Caco-2 (cell line): ENCODE measurements at regions not wholly inside any gene's neighbourhood (a gene's known extent, or its start where the extent isn't known, plus 50 kb on each side); places are given as distances from the start of the nearest gene placed in this dataset.

Experiments
- BruUV-seq: library from RNA; stranded (reverse); fragments of 400-500 nt; replicated peaks from 2 replicates; lab custom pipeline; 2021; lab: Mats Ljungman, UMichigan
- CTCF ChIA-PET: fragments of 300-600 bp; sonication (Branson Sonifier 250); formaldehyde crosslinking; loops from one replicate; lab custom pipeline; 2022; ENCODE audit warnings: antibody characterized with exemption; lab: Charles Lee
- POLR2A ChIA-PET: fragments of 300-600 bp; sonication (Branson Sonifier 250); formaldehyde crosslinking; loops from one replicate; lab custom pipeline; 2022; ENCODE audit warnings: antibody characterized with exemption; lab: Charles Lee
- DNase-seq, 2 experiments: peaks; one replicate each; pipeline versions ENCODE4 v3.0.0 to v3.0.0-alpha.2; 2020 to 2022
- H3K27me3 ChIP-seq: replicated peaks from 2 replicates; pipeline ENCODE4 v1.6.0; 2011; ENCODE audit warnings: low read length; ENCODE audit not compliant: control insufficient read depth, insufficient read depth
- H3K36me3 ChIP-seq: 2 replicates; pipeline ENCODE4 v1.5.1; 2011; ENCODE audit warnings: low read length; ENCODE audit not compliant: control insufficient read depth, insufficient read depth
- H3K4me1 ChIP-seq: fragments of 250-450 bp; sonication (Bioruptor Pico); 2 replicates; pipeline ENCODE4 v1.5.1; 2020; ENCODE audit warnings: mild to moderate bottlenecking
- H3K4me3 ChIP-seq: 2 replicates; pipeline ENCODE4 v1.5.1; 2011; ENCODE audit warnings: low read depth, mild to moderate bottlenecking, control low read depth, low read length
- H3K9me3 ChIP-seq: fragments of 250-450 bp; sonication (Bioruptor Pico); 2 replicates; pipeline ENCODE4 v1.5.1; 2020; ENCODE audit warnings: mild to moderate bottlenecking, moderate library complexity
- H3K27ac Mint-ChIP-seq: one replicate; pipeline ENCODE4 v1.8.0; 2022; ENCODE audit warnings: mixed read lengths; ENCODE audit not compliant: unreplicated experiment
- H3K27me3 Mint-ChIP-seq: one replicate; pipeline ENCODE4 v1.8.0; 2022; ENCODE audit warnings: mixed read lengths; ENCODE audit not compliant: insufficient read depth, unreplicated experiment
- H3K36me3 Mint-ChIP-seq: one replicate; pipeline ENCODE4 v1.8.0; 2022; ENCODE audit warnings: mild to moderate bottlenecking, mixed read lengths; ENCODE audit not compliant: insufficient read depth, unreplicated experiment
- H3K4me1 Mint-ChIP-seq: one replicate; pipeline ENCODE4 v1.8.0; 2022; ENCODE audit warnings: low read depth, mixed read lengths; ENCODE audit not compliant: unreplicated experiment
- H3K4me3 Mint-ChIP-seq: one replicate; pipeline ENCODE4 v1.8.0; 2022; ENCODE audit warnings: mild to moderate bottlenecking, moderate library complexity, mixed read lengths; ENCODE audit not compliant: unreplicated experiment
- H3K9me3 Mint-ChIP-seq: one replicate; pipeline ENCODE4 v1.8.0; 2022; ENCODE audit warnings: mixed read lengths; ENCODE audit not compliant: unreplicated experiment
- intact Hi-C: fragments of 100-400 bp; cut with micrococcal nuclease; formaldehyde crosslinking; loops from one replicate; pipeline ENCODE4 v1.10.0; 2022; ENCODE audit not compliant: unreplicated experiment
- TF ChIP-seq, protein P1 (sequence below), 2 experiments: fragments of 200-600 bp in 1 of 2; IDR thresholded peaks; 1 replicate in 1 of 2; 2 replicates in 1 of 2; pipeline versions ENCODE4 v1.5.1 to v1.8.0; 2011 to 2022; ENCODE audit warnings: antibody characterized with exemption in 1 of 2, control low read depth in 1 of 2, inconsistent platforms in 1 of 2, low read depth in 1 of 2, low read length in 1 of 2, mild to moderate bottlenecking in 1 of 2, moderate library complexity in 1 of 2; ENCODE audit not compliant: insufficient read depth in 1 of 2, severe bottlenecking in 1 of 2, unreplicated experiment in 1 of 2

DNA sequence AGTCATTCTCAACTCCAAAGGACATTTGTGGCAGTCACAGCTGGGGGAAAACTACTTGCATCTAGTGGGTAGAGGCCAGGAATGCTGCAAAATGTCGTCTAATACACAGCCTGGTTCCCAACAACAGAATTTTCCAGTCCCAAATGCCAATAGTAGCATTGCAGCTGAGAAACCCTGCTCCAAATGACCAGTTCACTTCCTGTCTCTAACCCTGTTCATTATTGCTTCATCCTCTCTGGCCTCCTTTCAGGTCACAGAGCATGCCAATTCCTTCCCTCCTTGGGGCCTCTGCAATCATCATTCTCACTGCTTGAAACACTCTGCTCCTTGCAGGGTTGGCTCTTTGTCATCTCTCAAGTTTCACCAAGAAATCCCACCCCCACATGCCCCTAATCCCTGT lies 139.1 kb downstream of the IRS1 start:
- Mint-ChIP-seq H3K36me3 (no peaks in the 10 kb centered on the region), H3K27me3 (no peaks in the 10 kb centered on the region), H3K9me3 (no peaks in the 10 kb centered on the region), H3K4me3 (no peak overlapping the region), H3K4me1 (peaks cover 7% of the 10 kb centered on the region), H3K27ac (no peak overlapping the region)
- POLR2A ChIA-PET = no interaction called here
- H3K4me1 ChIP-seq = no peaks in the 10 kb centered on the region
- no peak for DNase-seq
- no peak overlapping the region for H3K4me3 ChIP-seq
- intact Hi-C loops = no loop called here
- no peaks in the 10 kb centered on the region for H3K9me3 ChIP-seq
- no TSS peak for BruUV-seq
- H3K27me3 ChIP-seq = no peaks in the 10 kb centered on the region
- CTCF ChIA-PET = no interaction called here
- TF ChIP-seq, protein P1, sequence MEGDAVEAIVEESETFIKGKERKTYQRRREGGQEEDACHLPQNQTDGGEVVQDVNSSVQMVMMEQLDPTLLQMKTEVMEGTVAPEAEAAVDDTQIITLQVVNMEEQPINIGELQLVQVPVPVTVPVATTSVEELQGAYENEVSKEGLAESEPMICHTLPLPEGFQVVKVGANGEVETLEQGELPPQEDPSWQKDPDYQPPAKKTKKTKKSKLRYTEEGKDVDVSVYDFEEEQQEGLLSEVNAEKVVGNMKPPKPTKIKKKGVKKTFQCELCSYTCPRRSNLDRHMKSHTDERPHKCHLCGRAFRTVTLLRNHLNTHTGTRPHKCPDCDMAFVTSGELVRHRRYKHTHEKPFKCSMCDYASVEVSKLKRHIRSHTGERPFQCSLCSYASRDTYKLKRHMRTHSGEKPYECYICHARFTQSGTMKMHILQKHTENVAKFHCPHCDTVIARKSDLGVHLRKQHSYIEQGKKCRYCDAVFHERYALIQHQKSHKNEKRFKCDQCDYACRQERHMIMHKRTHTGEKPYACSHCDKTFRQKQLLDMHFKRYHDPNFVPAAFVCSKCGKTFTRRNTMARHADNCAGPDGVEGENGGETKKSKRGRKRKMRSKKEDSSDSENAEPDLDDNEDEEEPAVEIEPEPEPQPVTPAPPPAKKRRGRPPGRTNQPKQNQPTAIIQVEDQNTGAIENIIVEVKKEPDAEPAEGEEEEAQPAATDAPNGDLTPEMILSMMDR (IDR thresholded peaks at IDR 0.05; ENCODE audit: insufficient read depth in 1 of 2, low read depth in 1 of 2, low read length in 1 of 2, severe bottlenecking in 1 of 2, unreplicated experiment in 1 of 2) = no peak
- H3K36me3 ChIP-seq = no peaks in the 10 kb centered on the region

DNA sequence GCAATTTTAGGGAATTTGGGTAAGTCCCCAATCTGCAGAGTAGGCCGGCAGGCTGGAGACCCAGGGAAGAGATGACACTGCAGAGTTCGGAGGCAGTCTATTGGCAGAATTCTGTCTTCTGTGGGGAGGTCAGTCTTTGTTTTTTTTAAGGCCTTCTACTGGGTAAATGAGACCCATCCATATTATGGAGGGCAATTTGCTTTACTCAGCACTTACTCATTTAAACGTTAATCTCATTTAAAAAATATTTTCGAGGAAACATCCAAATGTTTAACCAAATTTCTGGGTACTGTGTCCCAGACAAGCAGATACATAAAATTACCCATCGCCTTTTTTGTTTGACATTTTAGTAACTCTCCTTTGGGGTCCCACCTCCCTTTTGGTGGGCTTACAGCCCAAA lies 139.5 kb downstream of the IRS1 start:
- Histone ChIP-seq H3K36me3 (no peaks in the 10 kb centered on the region), H3K27me3 (no peaks in the 10 kb centered on the region), H3K4me3 (no peak overlapping the region), H3K4me1 (no peaks in the 10 kb centered on the region), H3K9me3 (no peaks in the 10 kb centered on the region)
- Mint-ChIP-seq H3K27me3 (no peaks in the 10 kb centered on the region), H3K9me3 (no peaks in the 10 kb centered on the region), H3K36me3 (no peaks in the 10 kb centered on the region), H3K4me3 (no peak overlapping the region), H3K27ac (no peak overlapping the region), H3K4me1 (peaks cover 7% of the 10 kb centered on the region)
- DNase-seq = no peak
- intact Hi-C loops = no loop called here
- ChIA-PET POLR2A (no interaction called here), CTCF (no interaction called here)
- TF ChIP-seq, protein P1 (IDR thresholded peaks at IDR 0.05; ENCODE audit: insufficient read depth in 1 of 2, low read depth in 1 of 2, low read length in 1 of 2, severe bottlenecking in 1 of 2, unreplicated experiment in 1 of 2) = no peak
- no TSS peak for BruUV-seq

DNA sequence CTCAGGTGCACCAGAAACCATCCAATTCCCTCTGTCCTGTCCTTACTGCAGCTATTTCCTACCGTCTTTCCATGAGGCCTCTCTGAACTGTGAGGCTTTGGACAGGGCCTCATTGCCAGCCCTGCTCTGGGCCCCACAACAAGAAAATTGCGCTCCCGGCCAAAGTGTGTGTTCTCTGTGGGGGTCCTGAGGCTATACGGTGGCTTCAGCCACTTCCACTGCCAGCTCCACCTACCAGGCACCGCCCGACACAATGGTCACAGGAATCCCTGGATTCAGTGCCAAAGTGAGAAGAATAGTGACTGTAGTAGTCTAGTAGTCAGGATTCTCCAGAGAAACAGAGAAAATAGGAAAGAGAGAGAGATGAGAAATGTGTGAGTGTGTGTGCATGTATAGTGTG lies 140.2 kb downstream of the IRS1 start:
- TF ChIP-seq, protein P1 (IDR thresholded peaks at IDR 0.05; ENCODE audit: insufficient read depth in 1 of 2, low read depth in 1 of 2, low read length in 1 of 2, severe bottlenecking in 1 of 2, unreplicated experiment in 1 of 2) = no peak
- H3K4me1 ChIP-seq = no peaks in the 10 kb centered on the region
- H3K27me3 ChIP-seq = no peaks in the 10 kb centered on the region
- Mint-ChIP-seq H3K36me3 (no peaks in the 10 kb centered on the region), H3K4me3 (no peak overlapping the region), H3K4me1 (peaks cover 7% of the 10 kb centered on the region), H3K9me3 (no peaks in the 10 kb centered on the region), H3K27ac (no peak overlapping the region), H3K27me3 (no peaks in the 10 kb centered on the region)
- no peak overlapping the region for H3K4me3 ChIP-seq
- no peaks in the 10 kb centered on the region for H3K9me3 ChIP-seq
- ChIA-PET CTCF (no interaction called here), POLR2A (no interaction called here)
- H3K36me3 ChIP-seq = no peaks in the 10 kb centered on the region
- no peak for DNase-seq
- no TSS peak for BruUV-seq
- intact Hi-C loops = no loop called here
